ENCODE measurements at regions not wholly inside any gene's neighbourhood (a gene's known extent, or its start where the extent isn't known, plus 50 kb on each side); places are given as distances from the start of the nearest gene placed in this dataset.

GRCh38 chr2:188129677-188130076, 162.0 kb upstream of the GULP1 start:
- no peak for TF ChIP-seq CTCF (conservative IDR thresholded peaks at IDR 0.05; ENCODE audit: low read depth in 2 of 2)
- no peak for TF ChIP-seq POLR2AphosphoS5 (IDR thresholded peaks at IDR 0.05; ENCODE audit: low read depth)
- TF ChIP-seq REST (IDR thresholded peaks at IDR 0.05; ENCODE audit: unreplicated experiment), result no peak
- TF ChIP-seq EZH2 (IDR thresholded peaks at IDR 0.05; ENCODE audit: low read depth, unreplicated experiment), result no peak
- TF ChIP-seq CREB1 (CRISPR knock-in tag; IDR thresholded peaks at IDR 0.05; ENCODE audit: low read depth), result no peak
- no peak for TF ChIP-seq NANOG (IDR thresholded peaks at IDR 0.05; ENCODE audit: borderline replicate concordance)
- no peak for TF ChIP-seq JUNB (IDR thresholded peaks at IDR 0.05; ENCODE audit: unreplicated experiment)
- TF ChIP-seq EZH2phosphoT487 (IDR thresholded peaks at IDR 0.05; ENCODE audit: unreplicated experiment), result no peak
